H1 (cell line): ENCODE measurements at regions not wholly inside any gene's neighbourhood (a gene's known extent, or its start where the extent isn't known, plus 50 kb on each side); places are given as distances from the start of the nearest gene placed in this dataset.
"Not testable (repeated sequence)": the region's sequence is repeated elsewhere in the genome, so short reads cannot be mapped to it uniquely, and the experiment has no call there.

Experiments
- CTCF ChIA-PET: fragments of 300-600 bp; sonication (Branson Sonifier 250); formaldehyde crosslinking; loops from one replicate; lab custom pipeline; 2021; ENCODE audit not compliant: partially characterized antibody; lab: Charles Lee
- POLR2A ChIA-PET: fragments of 300-600 bp; sonication (Branson Sonifier 250); formaldehyde crosslinking; loops from one replicate; lab custom pipeline; 2021; ENCODE audit warnings: inconsistent platforms; ENCODE audit not compliant: partially characterized antibody; lab: Charles Lee
- DNase-seq, 2 experiments: peaks; one replicate each; pipeline versions ENCODE4 v3.0.0 to v3.0.0-alpha.2; 2010 to 2022; ENCODE audit warnings: low spot score in 2 of 2, low read depth in 1 of 2, mixed read lengths in 1 of 2
- FAIRE-seq: peaks from 2 replicates; lab custom pipeline; 2011; peaks lifted over from hg19 to GRCh38; lab: Jason Lieb, UNC
- H2AFZ ChIP-seq: 2 replicates; pipeline ENCODE4 v1.8.1; 2012; ENCODE audit warnings: low read length, inconsistent platforms
- H2AK5ac ChIP-seq: 2 replicates; pipeline ENCODE4 v1.6.1; 2013; ENCODE audit warnings: low read depth, low read length
- H2BK120ac ChIP-seq: replicated peaks from 2 replicates; pipeline ENCODE3; 2013; ENCODE audit warnings: low read depth, low read length, inconsistent platforms
- H2BK12ac ChIP-seq: 2 replicates; pipeline ENCODE4 v1.6.1; 2013; ENCODE audit warnings: low read depth, low read length
- H2BK15ac ChIP-seq: 2 replicates; pipeline ENCODE4 v1.6.1; 2013; ENCODE audit warnings: low read length
- H2BK20ac ChIP-seq: 2 replicates; pipeline ENCODE4 v1.6.1; 2013; ENCODE audit warnings: low read length
- H2BK5ac ChIP-seq: 2 replicates; pipeline ENCODE4 v1.6.1; 2013; ENCODE audit warnings: low read depth, low read length
- H3K14ac ChIP-seq: 2 replicates; pipeline ENCODE4 v1.6.1; 2013; ENCODE audit warnings: inconsistent platforms; ENCODE audit not compliant: insufficient read length
- H3K18ac ChIP-seq: 2 replicates; pipeline ENCODE4 v1.6.1; 2013; ENCODE audit warnings: low read length; ENCODE audit errors: extremely low read depth
- H3K23ac ChIP-seq: 2 replicates; pipeline ENCODE4 v1.6.1; 2013; ENCODE audit warnings: inconsistent platforms; ENCODE audit not compliant: insufficient read length
- H3K23me2 ChIP-seq: 2 replicates; pipeline ENCODE4 v1.6.1; 2013; ENCODE audit warnings: low read depth, low read length
- H3K27ac ChIP-seq: 2 replicates; pipeline ENCODE4 v1.6.1; 2011; ENCODE audit warnings: low read depth, low read length, inconsistent platforms
- H3K27me3 ChIP-seq, 4 experiments: replicated peaks in 1 of 4; 1 replicate in 1 of 4; 2 replicates in 3 of 4; pipeline versions ENCODE4 v1.6.1 to v1.8.1; 2011 to 2013; ENCODE audit warnings: low read length in 3 of 4, mild to moderate bottlenecking in 3 of 4, inconsistent platforms in 2 of 4, mixed read lengths in 2 of 4, moderate library complexity in 1 of 4; ENCODE audit not compliant: control insufficient read depth in 3 of 4, insufficient read depth in 3 of 4; ENCODE audit errors: extremely low read depth in 1 of 4
- H3K36me3 ChIP-seq, 4 experiments: 2 replicates each; pipeline versions ENCODE4 v1.6.1 to v1.8.1; 2011 to 2013; ENCODE audit warnings: mild to moderate bottlenecking in 4 of 4, low read length in 3 of 4, moderate library complexity in 2 of 4, control low read depth in 1 of 4, inconsistent platforms in 1 of 4; ENCODE audit not compliant: insufficient read depth in 4 of 4, control insufficient read depth in 2 of 4
- H3K4ac ChIP-seq: replicated peaks from 2 replicates; pipeline ENCODE3; 2013; ENCODE audit warnings: low read length, low read depth, mixed read lengths, inconsistent platforms; ENCODE audit not compliant: insufficient read length
- H3K4me1 ChIP-seq, 4 experiments: replicated peaks in 1 of 4; 1 replicate in 1 of 4; 2 replicates in 3 of 4; pipeline versions ENCODE4 v1.6.1 to v1.8.1; 2011 to 2013; ENCODE audit warnings: low read length in 3 of 4, inconsistent platforms in 2 of 4, mixed read lengths in 1 of 4; ENCODE audit not compliant: insufficient read depth in 4 of 4, control insufficient read depth in 3 of 4
- H3K4me2 ChIP-seq, 2 experiments: 2 replicates each; pipeline versions ENCODE4 v1.6.1 to v1.8.1; 2011 to 2013; ENCODE audit warnings: low read depth in 2 of 2, low read length in 2 of 2, control low read depth in 1 of 2, inconsistent platforms in 1 of 2, mild to moderate bottlenecking in 1 of 2; ENCODE audit not compliant: insufficient read depth in 1 of 2
- H3K4me3 ChIP-seq, 4 experiments: fragments of 200-600, 300-600 bp in 1 of 4; sonication (generic), shearing (Covaris generic), sonication (Bioruptor Twin) in 1 of 4; 2 replicates each; pipeline versions ENCODE4 v1.5.1 to v1.8.1; 2011 to 2016; ENCODE audit warnings: low read length in 4 of 4, low read depth in 3 of 4, control low read depth in 2 of 4, inconsistent platforms in 2 of 4, mild to moderate bottlenecking in 2 of 4, mixed read lengths in 1 of 4, moderate library complexity in 1 of 4; ENCODE audit not compliant: insufficient read depth in 2 of 4; ENCODE audit errors: extremely low read depth in 1 of 4
- H3K56ac ChIP-seq: replicated peaks from 2 replicates; pipeline ENCODE3; 2013; ENCODE audit warnings: low read depth, mild to moderate bottlenecking, mixed read lengths, low read length, inconsistent platforms; ENCODE audit not compliant: insufficient read length
- H3K79me1 ChIP-seq: 2 replicates; pipeline ENCODE4 v1.6.1; 2013; ENCODE audit warnings: low read depth, low read length, control low read depth
- H3K79me2 ChIP-seq, 2 experiments: 2 replicates each; pipeline versions ENCODE4 v1.6.1 to v1.8.1; 2012 to 2013; ENCODE audit warnings: low read length in 2 of 2, mild to moderate bottlenecking in 2 of 2, inconsistent platforms in 1 of 2; ENCODE audit not compliant: insufficient read depth in 2 of 2, control insufficient read depth in 1 of 2
- H3K9ac ChIP-seq, 4 experiments: replicated peaks in 1 of 4; 1 replicate in 1 of 4; 2 replicates in 3 of 4; pipeline versions ENCODE4 v1.6.1 to v1.8.1; 2011 to 2013; ENCODE audit warnings: low read depth in 3 of 4, low read length in 3 of 4, control low read depth in 2 of 4, mild to moderate bottlenecking in 2 of 4, moderate library complexity in 2 of 4, inconsistent platforms in 1 of 4; ENCODE audit errors: extremely low read depth in 1 of 4
- H3K9me3 ChIP-seq, 2 experiments: 2 replicates each; pipeline versions ENCODE4 v1.6.1 to v1.8.1; 2012 to 2013; ENCODE audit warnings: mild to moderate bottlenecking in 2 of 2, moderate library complexity in 2 of 2, control low read depth in 1 of 2, inconsistent platforms in 1 of 2, low read depth in 1 of 2, low read length in 1 of 2, mixed read lengths in 1 of 2; ENCODE audit not compliant: insufficient read depth in 2 of 2
- H4K20me1 ChIP-seq, 2 experiments: replicated peaks in 1 of 2; 2 replicates each; pipeline versions ENCODE3 to v1.8.1; 2011 to 2013; ENCODE audit warnings: inconsistent platforms in 2 of 2, low read length in 2 of 2, mild to moderate bottlenecking in 1 of 2; ENCODE audit not compliant: insufficient read depth in 2 of 2, control insufficient read depth in 1 of 2
- H4K5ac ChIP-seq: 2 replicates; pipeline ENCODE4 v1.6.1; 2013; ENCODE audit warnings: low read length, low read depth, mixed read lengths, inconsistent platforms; ENCODE audit not compliant: insufficient read length
- H4K8ac ChIP-seq: 2 replicates; pipeline ENCODE4 v1.8.0; 2013; ENCODE audit warnings: mild to moderate bottlenecking, moderate library complexity, low read length, inconsistent platforms; ENCODE audit not compliant: insufficient read depth; ENCODE audit errors: extremely low read depth
- H4K91ac ChIP-seq: replicated peaks from 2 replicates; pipeline ENCODE3; 2013; ENCODE audit warnings: low read length, mixed read lengths, inconsistent platforms; ENCODE audit not compliant: insufficient read length
- WGBS, 2 experiments: shearing (Covaris generic) in 1 of 2; methylation state at CpG; one replicate each; pipeline versions ENCODE4 v1.1.6 to v1.1.7; 2013 to 2015; ENCODE audit warnings: low lambda C conversion rate in 2 of 2, mixed read lengths in 2 of 2, inconsistent platforms in 1 of 2, low coverage in 1 of 2, missing lambda C conversion rate in 1 of 2; ENCODE audit not compliant: insufficient replicate concordance in 2 of 2, insufficient coverage in 1 of 2, insufficient read length in 1 of 2; ENCODE audit errors: extremely low coverage in 1 of 2, missing lambda C conversion rate in 1 of 2; 5-methylcytosine and 5-hydroxymethylcytosine counted together

DNA sequence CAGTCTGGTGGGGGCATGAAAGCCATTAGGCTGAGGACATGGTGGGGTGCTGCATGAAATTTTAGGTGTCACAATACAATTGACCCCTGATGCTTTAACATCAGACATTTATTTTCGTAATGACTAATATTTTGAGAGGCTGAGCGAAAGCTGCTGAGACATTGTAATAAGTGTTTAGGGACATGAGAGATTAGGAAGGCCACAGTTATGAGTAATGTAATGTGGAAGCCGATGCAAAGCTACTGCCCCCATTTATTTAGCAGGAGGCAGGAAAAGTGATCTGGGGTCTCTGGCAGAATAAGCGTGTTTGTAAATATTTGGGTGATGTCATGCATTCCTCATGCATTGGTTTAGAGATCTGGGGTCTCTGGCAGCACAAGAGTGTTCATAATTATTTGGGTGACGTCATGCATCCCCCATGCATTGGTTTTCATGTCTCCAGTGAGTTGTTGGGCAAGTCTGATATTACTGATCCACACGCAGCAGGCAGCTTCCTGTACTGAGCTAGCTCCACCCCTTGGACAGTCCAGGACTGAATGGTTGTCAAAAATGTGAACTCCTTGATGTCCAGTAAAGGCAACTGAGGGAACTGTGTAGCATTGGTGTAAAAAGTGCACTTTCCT lies 2694.5 kb upstream of the DEFB115 start:
- H2AK5ac ChIP-seq, H3K56ac ChIP-seq, H3K18ac ChIP-seq, H3K4me3 ChIP-seq, H2BK15ac ChIP-seq, H2BK12ac ChIP-seq, POLR2A ChIA-PET, H3K4ac ChIP-seq, H3K14ac ChIP-seq, H2BK5ac ChIP-seq, FAIRE-seq, H3K23ac ChIP-seq, H4K5ac ChIP-seq, H3K9ac ChIP-seq, H4K91ac ChIP-seq, H3K27ac ChIP-seq, H3K4me2 ChIP-seq, CTCF ChIA-PET, H2BK120ac ChIP-seq, H3K79me1 ChIP-seq, H2AFZ ChIP-seq, H3K23me2 ChIP-seq, H4K8ac ChIP-seq, H3K79me2 ChIP-seq, H3K27me3 ChIP-seq, H3K4me1 ChIP-seq, DNase-seq, H2BK20ac ChIP-seq, H3K36me3 ChIP-seq, H4K20me1 ChIP-seq: not testable (repeated sequence)
- H3K9me3 ChIP-seq = peaks cover 65 to 71% of the 10 kb centered on the region in 2 experiments
- 62% methylated on average over 6 of the region's 6 CpGs; no CpG with 5 or more reads in 1 of the 2 experiments for WGBS, 2 experiments

DNA sequence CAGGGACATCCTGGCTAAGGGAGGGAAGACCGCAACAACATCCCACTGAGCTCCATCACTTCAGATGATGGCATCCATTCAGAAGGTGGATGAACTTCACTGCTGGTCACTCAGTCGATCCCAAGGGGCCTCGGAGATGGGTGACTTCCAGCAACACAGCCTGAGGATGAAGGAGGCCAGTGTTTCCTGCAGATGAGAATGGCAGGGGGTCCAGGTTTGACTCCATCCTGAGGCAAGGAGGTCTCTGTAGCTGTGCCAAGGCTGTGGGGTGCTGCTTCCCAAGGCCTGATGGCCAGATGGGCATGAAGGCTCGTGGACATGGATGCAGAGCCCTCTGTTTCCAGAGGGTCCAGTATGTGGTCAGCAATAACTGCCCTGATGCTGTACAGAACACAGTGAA lies 2693.4 kb upstream of the DEFB115 start:
- H2BK20ac ChIP-seq, H3K79me1 ChIP-seq, POLR2A ChIA-PET, H2AK5ac ChIP-seq, H2BK5ac ChIP-seq, H3K4me2 ChIP-seq, H3K4ac ChIP-seq, H2BK15ac ChIP-seq, H3K23me2 ChIP-seq, DNase-seq, H2BK12ac ChIP-seq, H3K79me2 ChIP-seq, H3K23ac ChIP-seq, H2BK120ac ChIP-seq, H4K20me1 ChIP-seq, CTCF ChIA-PET, H3K4me1 ChIP-seq, H4K5ac ChIP-seq, H4K91ac ChIP-seq, H2AFZ ChIP-seq, H3K14ac ChIP-seq, FAIRE-seq, H3K18ac ChIP-seq, H3K9ac ChIP-seq, H3K27ac ChIP-seq, H3K56ac ChIP-seq, H3K4me3 ChIP-seq, H3K36me3 ChIP-seq, H3K27me3 ChIP-seq, H4K8ac ChIP-seq: not testable (repeated sequence)
- WGBS, 2 experiments = 68% methylated on average over 4 of the region's 4 CpGs; no CpG with 5 or more reads in 1 of the 2 experiments
- peaks cover 58 to 61% of the 10 kb centered on the region in 2 experiments for H3K9me3 ChIP-seq
